ENCODE measurements at regions not wholly inside any gene's neighbourhood (a gene's known extent, or its start where the extent isn't known, plus 50 kb on each side); places are given as distances from the start of the nearest gene placed in this dataset.
"Not testable (repeated sequence)": the region's sequence is repeated elsewhere in the genome, so short reads cannot be mapped to it uniquely, and the experiment has no call there.

DNA sequence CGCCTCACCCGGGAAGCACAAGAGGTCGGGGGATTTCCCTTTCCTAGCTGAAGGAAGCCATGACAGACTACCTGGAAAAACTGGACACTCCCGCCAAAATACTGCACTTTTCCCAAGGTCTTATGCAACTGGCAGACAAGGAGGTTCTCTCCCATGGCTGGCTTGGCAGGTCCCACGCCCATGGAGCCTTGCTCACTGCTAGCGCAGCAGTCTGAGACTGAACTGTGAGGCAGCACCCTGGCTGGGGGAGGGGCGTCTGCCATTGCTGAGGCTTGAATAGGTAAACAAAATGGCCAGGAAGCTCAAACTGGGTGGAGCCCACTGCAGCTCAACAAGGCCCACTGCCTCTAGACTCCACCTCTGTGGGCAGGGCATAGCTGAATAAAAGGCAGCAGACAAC lies 92.1 kb downstream of the C4BPA start:
- DNase-seq (ENCODE audit: low spot score): not testable (repeated sequence)

DNA sequence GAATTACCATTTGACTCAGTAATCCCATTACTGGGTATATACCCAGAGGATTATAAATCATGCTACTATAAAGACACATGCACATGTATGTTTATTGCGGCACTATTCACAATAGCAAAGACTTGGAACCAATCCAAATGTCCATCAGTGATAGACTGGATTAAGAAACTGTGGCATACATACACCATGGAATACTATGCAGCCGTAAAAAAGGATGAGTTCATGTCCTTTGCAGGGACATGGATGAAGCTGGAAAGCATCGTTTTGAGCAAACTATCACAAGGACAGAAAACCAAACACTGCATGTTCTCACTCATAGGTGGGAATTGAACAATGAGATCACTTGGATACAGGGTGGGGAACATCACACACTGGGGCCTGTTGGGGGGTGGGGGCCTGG lies 97.5 kb downstream of the C4BPA start:
- not testable (repeated sequence) for DNase-seq (ENCODE audit: low spot score)

- DNase-seq (ENCODE audit: low spot score): no peak
Measured at GRCh38 chr1:207202480-207202879, 98.4 kb downstream of the C4BPA start.

- no peak for DNase-seq (ENCODE audit: low spot score)
Measured at GRCh38 chr1:207203541-207203940, 99.5 kb downstream of the C4BPA start.

- peak; percentile 20 for DNase-seq (ENCODE audit: low spot score)
Measured at GRCh38 chr1:207205614-207206061, 101.6 kb downstream of the C4BPA start.

DNA sequence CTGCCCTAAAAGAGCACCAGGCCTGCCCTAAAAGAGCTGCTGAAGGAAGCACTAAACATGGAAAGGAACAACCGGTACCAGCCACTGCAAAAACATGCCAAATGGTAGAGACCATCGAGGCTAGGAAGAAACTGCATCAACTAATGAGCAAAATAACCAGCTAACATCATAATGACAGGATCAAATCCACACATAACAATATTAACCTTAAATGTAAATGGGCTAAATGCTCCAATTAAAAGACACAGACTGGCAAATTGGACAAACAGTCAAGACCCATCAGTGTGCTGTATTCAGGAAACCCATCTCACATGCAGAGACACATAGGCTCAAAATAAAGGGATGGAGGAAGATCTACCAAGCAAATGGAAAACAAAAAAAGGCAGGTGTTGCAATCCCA lies 104.7 kb downstream of the C4BPA start:
- DNase-seq (ENCODE audit: low spot score): not testable (repeated sequence)

- no peak for DNase-seq (ENCODE audit: low spot score)
Measured at GRCh38 chr1:207214453-207214852, 107.0 kb upstream of the CD55 start.

- DNase-seq (ENCODE audit: low spot score): no peak
Measured at GRCh38 chr1:207217778-207218511, 103.5 kb upstream of the CD55 start.

DNA sequence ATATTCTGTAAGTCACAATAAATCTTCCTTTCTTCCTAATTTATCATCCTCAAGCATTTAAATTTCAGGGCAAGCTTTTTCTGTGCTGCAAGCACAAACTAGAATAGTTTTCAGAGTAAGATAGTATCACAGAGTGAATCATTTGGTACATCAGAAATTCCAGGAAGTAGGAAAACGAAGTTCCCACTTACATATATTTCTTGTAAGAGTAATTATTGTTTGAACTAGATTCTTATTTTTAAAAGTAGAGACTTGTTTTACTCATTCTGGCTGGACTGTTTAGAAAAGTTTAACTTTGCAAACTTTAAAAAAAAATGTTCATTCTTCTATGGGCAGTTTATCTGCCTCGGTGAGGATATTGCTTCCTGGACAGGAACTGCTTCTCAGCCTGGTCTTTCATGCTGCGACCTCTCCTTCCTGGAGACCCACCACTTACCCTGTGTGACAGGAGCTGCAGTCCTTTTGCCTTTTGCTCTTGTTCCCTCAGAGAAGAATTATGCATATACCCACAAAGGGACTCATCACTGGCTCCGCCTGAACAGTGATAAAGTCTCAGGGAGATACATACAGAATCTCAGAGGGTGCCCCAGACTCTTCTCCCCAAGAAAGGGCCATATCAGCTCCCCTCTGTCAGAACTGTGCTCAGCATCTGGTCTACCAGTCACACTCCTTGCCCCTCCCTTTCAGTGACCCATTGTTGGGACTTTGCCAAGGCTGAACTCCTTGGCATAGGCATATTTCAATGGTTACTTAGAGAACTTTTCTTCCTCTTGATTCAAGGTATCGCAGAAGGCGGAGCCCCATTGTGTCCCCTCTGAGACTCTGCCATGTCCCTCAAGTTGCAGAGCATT lies 102.7 kb upstream of the CD55 start:
- DNase-seq (ENCODE audit: low spot score): peak; percentile 44

DNA sequence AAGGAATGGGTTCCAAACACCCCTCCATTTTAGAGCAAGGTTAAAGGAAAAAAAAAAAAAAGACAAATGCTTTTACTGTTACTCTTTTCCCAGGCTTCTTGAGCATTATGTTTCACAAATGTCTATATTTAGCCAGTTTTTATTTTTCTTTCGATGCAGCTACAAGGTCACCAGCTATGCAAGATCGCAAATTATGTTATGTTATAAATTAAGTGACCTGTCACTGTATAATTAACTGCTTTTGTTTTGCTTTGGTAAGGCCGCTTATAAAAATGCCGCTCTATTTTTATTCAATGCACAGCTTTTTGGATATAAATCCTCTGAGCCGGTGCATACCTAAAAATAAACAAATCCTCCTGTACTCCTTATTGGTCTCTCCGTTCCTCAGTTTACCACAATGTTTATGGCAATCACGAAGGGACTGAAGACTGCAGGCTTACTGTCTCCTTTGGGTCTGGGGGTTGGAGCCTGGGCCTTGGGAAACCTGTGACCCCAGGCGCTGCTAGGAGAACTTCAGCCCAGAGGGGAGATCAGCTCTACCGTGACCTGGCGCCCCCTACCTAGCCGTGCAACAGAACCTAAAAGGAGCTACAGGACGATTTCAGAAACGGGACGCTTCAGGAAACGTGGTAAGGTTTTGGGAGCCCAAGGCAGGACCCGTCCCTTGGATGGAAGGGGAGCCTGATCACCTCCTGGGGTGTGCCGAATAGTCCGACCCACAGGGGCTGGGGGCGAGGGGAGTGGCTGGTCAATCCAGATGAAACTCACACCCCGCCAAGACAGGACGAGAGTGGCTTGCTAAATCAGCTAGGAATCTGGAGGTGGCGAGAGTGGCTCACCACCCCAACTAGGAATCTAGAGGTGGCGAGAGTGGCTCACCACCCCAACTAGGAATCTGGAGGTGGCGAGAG lies 101.2 kb upstream of the CD55 start:
- peak; percentile 26 for DNase-seq (ENCODE audit: low spot score)

GRCh38 chr1:207221934-207222351 lies 99.5 kb upstream of the CD55 start:
- DNase-seq (ENCODE audit: low spot score): no peak

- peak; percentile 48 for DNase-seq (ENCODE audit: low spot score)
Measured at GRCh38 chr1:207223162-207223561, 98.3 kb upstream of the CD55 start.

DNA sequence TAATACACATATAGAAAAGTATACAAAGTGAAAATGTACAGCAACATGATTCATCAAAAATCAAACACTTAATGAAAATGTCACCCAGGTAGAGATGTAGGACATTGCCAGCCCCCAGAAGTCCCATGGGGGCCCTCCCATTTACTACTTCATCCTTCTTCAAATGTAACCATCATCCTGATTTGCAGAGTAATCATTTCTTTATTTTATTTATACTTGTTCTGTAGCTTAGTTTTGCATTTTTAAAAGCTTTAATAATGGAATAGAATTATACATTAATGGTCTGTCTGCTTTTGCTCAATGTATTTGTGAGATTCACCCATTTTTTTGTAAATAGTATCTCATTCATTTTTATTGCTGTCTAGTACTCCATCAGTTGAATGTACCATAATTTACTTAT lies 96.8 kb upstream of the CD55 start:
- DNase-seq (ENCODE audit: low spot score): no peak

GRCh38 chr1:207227131-207227630 lies 94.3 kb upstream of the CD55 start:
- no peak for DNase-seq (ENCODE audit: low spot score)

- no peak for DNase-seq (ENCODE audit: low spot score)
Measured at GRCh38 chr1:207228987-207229386, 92.5 kb upstream of the CD55 start.

DNA sequence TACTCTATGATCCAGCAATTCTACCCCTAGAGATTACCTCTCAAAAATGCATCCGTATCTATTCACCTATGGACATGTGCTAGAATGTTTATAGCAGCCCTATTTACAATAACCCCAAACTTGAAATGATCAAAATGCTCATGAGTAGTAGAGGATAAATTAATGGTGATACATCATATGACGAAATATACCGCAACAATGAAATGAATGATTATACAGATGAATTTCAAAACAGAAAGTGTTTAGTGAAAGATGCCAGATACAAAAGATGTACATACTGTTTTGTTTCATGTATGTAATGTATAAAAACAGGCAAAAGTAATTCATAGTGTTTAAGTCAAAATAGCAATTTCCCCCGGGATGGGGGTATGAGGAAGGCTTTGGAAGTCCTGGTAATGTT lies 91.0 kb upstream of the CD55 start:
- no peak for DNase-seq (ENCODE audit: low spot score)

- DNase-seq (ENCODE audit: low spot score): no peak
Measured at GRCh38 chr1:207234690-207235089, 86.8 kb upstream of the CD55 start.

- DNase-seq (ENCODE audit: low spot score): no peak
Measured at GRCh38 chr1:207239874-207240273, 81.6 kb upstream of the CD55 start.

GRCh38 chr1:207240325-207241101 lies 81.0 kb upstream of the CD55 start:
- peak; percentile 64 for DNase-seq (ENCODE audit: low spot score)

- peak; percentile 13 for DNase-seq (ENCODE audit: low spot score)
Measured at GRCh38 chr1:207241164-207241934, 80.1 kb upstream of the CD55 start.
